HEK293T (cell line): ENCODE measurements at regions not wholly inside any gene's neighbourhood (a gene's known extent, or its start where the extent isn't known, plus 50 kb on each side); places are given as distances from the start of the nearest gene placed in this dataset.

Experiments used
- CTCF ChIA-PET: fragments of 350-600 bp; formaldehyde crosslinking; extraction: SDS; loops from one replicate; lab custom pipeline; 2021; ENCODE audit warnings: antibody characterized with exemption, inconsistent platforms; lab: Yijun Ruan, JAX
- POLR2A ChIA-PET: fragments of 350-600 bp; formaldehyde crosslinking; extraction: SDS; loops from one replicate; lab custom pipeline; 2020; ENCODE audit warnings: antibody characterized with exemption, inconsistent platforms; lab: Yijun Ruan, JAX
- DNase-seq: peaks from one replicate; pipeline ENCODE4 v3.0.0; 2012; ENCODE audit warnings: mixed read lengths; ENCODE audit errors: extremely low spot score
- ARNT ChIP-seq: fragments of 450-650 bp; IDR thresholded peaks from 2 replicates; pipeline ENCODE4 v1.6.1; 2017; ENCODE audit warnings: mild to moderate bottlenecking
- BHLHE40 ChIP-seq: fragments of 450-650 bp; IDR thresholded peaks from 2 replicates; pipeline ENCODE4 v1.6.1; 2016; ENCODE audit warnings: mild to moderate bottlenecking, moderate library complexity, borderline replicate concordance
- CTBP1 ChIP-seq: fragments of 450-650 bp; IDR thresholded peaks from 2 replicates; pipeline ENCODE4 v1.6.1; 2016; ENCODE audit warnings: borderline replicate concordance
- ELF4 ChIP-seq: fragments of 450-650 bp; IDR thresholded peaks from 2 replicates; pipeline ENCODE4 v1.6.1; 2017; ENCODE audit warnings: antibody characterized with exemption
- FOXA1 ChIP-seq: fragments of 450-650 bp; IDR thresholded peaks from 2 replicates; pipeline ENCODE4 v1.6.1; 2016; ENCODE audit warnings: mild to moderate bottlenecking
- FOXK2 ChIP-seq: fragments of 450-650 bp; IDR thresholded peaks from 2 replicates; pipeline ENCODE4 v1.6.1; 2016; ENCODE audit warnings: mild to moderate bottlenecking
- FOXM1 ChIP-seq: fragments of 450-650 bp; IDR thresholded peaks from 2 replicates; pipeline ENCODE4 v1.6.1; 2017; ENCODE audit warnings: mild to moderate bottlenecking, borderline replicate concordance
- HDGF ChIP-seq: fragments of 450-650 bp; IDR thresholded peaks from 2 replicates; pipeline ENCODE4 v1.6.1; 2017; ENCODE audit warnings: antibody characterized with exemption, borderline replicate concordance
- L3MBTL2 ChIP-seq: fragments of 450-650 bp; conservative IDR thresholded peaks from 2 replicates; pipeline ENCODE4 v1.6.1; 2016; ENCODE audit warnings: mild to moderate bottlenecking
- LEF1 ChIP-seq: fragments of 450-650 bp; IDR thresholded peaks from 2 replicates; pipeline ENCODE4 v1.6.1; 2017; ENCODE audit warnings: mild to moderate bottlenecking, borderline replicate concordance
- NFRKB ChIP-seq: fragments of 450-650 bp; IDR thresholded peaks from 2 replicates; pipeline ENCODE4 v1.6.1; 2016; ENCODE audit warnings: mild to moderate bottlenecking, moderate library complexity
- PKNOX1 ChIP-seq: fragments of 450-650 bp; IDR thresholded peaks from 2 replicates; pipeline ENCODE4 v1.6.1; 2016
- SP1 ChIP-seq: fragments of 450-650 bp; IDR thresholded peaks from 2 replicates; pipeline ENCODE4 v1.6.1; 2017
- SUZ12 ChIP-seq: fragments of 450-650 bp; IDR thresholded peaks from 2 replicates; pipeline ENCODE4 v1.6.1; 2016; ENCODE audit warnings: mild to moderate bottlenecking
- TARDBP ChIP-seq: fragments of 450-650 bp; IDR thresholded peaks from 2 replicates; pipeline ENCODE4 v1.6.1; 2016
- ZNF384 ChIP-seq: fragments of 450-650 bp; IDR thresholded peaks from 2 replicates; pipeline ENCODE4 v1.6.1; 2016

- no peak for TF ChIP-seq FOXK2
- no peak for TF ChIP-seq BHLHE40
- no peak for TF ChIP-seq ARNT
- TF ChIP-seq ELF4, result no peak
- no peak for TF ChIP-seq ZNF384
- TF ChIP-seq LEF1, result no peak
- TF ChIP-seq TARDBP, result no peak
- TF ChIP-seq CTBP1, result no peak
- no peak for TF ChIP-seq HDGF
- TF ChIP-seq SUZ12, result no peak
- TF ChIP-seq FOXM1, result no peak
- no peak for DNase-seq
- CTCF ChIA-PET, result no interaction called here
- POLR2A ChIA-PET, result no interaction called here
Measured at GRCh38 chr3:78148986-78149717, 1109.3 kb downstream of the ROBO2 start.

- TF ChIP-seq CTBP1, result no peak
- no peak for TF ChIP-seq BHLHE40
- TF ChIP-seq FOXA1, result no peak
- TF ChIP-seq ELF4, result no peak
- TF ChIP-seq SUZ12, result no peak
- TF ChIP-seq FOXK2, result no peak
- TF ChIP-seq ZNF384, result no peak
- TF ChIP-seq L3MBTL2, result no peak
- no peak for TF ChIP-seq TARDBP
- no peak for TF ChIP-seq FOXM1
- TF ChIP-seq HDGF, result no peak
- no peak for TF ChIP-seq LEF1
- TF ChIP-seq NFRKB, result no peak
- DNase-seq, result no peak
- POLR2A ChIA-PET, result no interaction called here
- CTCF ChIA-PET, result no interaction called here
Measured at GRCh38 chr3:78153973-78154372, 1114.1 kb downstream of the ROBO2 start.

- CTCF ChIA-PET, result no interaction called here
- DNase-seq, result no peak
- POLR2A ChIA-PET, result no interaction called here
- TF ChIP-seq ELF4 (no peak), HDGF (no peak), PKNOX1 (no peak), SUZ12 (no peak), BHLHE40 (no peak)
Measured at GRCh38 chr3:78154521-78155186, 1114.8 kb downstream of the ROBO2 start.

- no peak for TF ChIP-seq FOXA1
- no peak for TF ChIP-seq CTBP1
- TF ChIP-seq TARDBP, result no peak
- TF ChIP-seq FOXK2, result no peak
- no peak for TF ChIP-seq ARNT
- TF ChIP-seq BHLHE40, result no peak
- TF ChIP-seq PKNOX1, result no peak
- TF ChIP-seq L3MBTL2, result no peak
- TF ChIP-seq SUZ12, result no peak
- TF ChIP-seq LEF1, result no peak
- TF ChIP-seq FOXM1, result no peak
- no peak for TF ChIP-seq ELF4
- TF ChIP-seq ZNF384, result no peak
- TF ChIP-seq SP1, result no peak
- CTCF ChIA-PET, result no interaction called here
- POLR2A ChIA-PET, result no interaction called here
- no peak for DNase-seq
Measured at GRCh38 chr3:78161736-78162135, 1121.8 kb downstream of the ROBO2 start.

GRCh38 chr3:78163379-78163778, 1123.5 kb downstream of the ROBO2 start:
- no peak for DNase-seq
- CTCF ChIA-PET, result no interaction called here
- TF ChIP-seq ARNT (no peak), FOXA1 (no peak), FOXK2 (no peak), L3MBTL2 (no peak), TARDBP (no peak), HDGF (no peak), LEF1 (no peak), SP1 (no peak), ZNF384 (no peak)
- POLR2A ChIA-PET, result no interaction called here

- CTCF ChIA-PET, result no interaction called here
- TF ChIP-seq SUZ12, result no peak
- TF ChIP-seq BHLHE40, result no peak
- TF ChIP-seq FOXA1, result no peak
- no peak for TF ChIP-seq L3MBTL2
- TF ChIP-seq SP1, result no peak
- TF ChIP-seq ARNT, result no peak
- TF ChIP-seq HDGF, result no peak
- no peak for TF ChIP-seq NFRKB
- TF ChIP-seq LEF1, result no peak
- no peak for TF ChIP-seq FOXK2
- TF ChIP-seq CTBP1, result no peak
- no peak for TF ChIP-seq FOXM1
- TF ChIP-seq PKNOX1, result no peak
- no peak for TF ChIP-seq TARDBP
- TF ChIP-seq ZNF384, result no peak
- TF ChIP-seq ELF4, result no peak
- POLR2A ChIA-PET, result no interaction called here
- DNase-seq, result no peak
Measured at GRCh38 chr3:78165876-78166275, 1126.0 kb downstream of the ROBO2 start.
